Gastroesophageal sphincter (tissue), 4 donors: ENCODE measurements at regions not wholly inside any gene's neighbourhood (a gene's known extent, or its start where the extent isn't known, plus 50 kb on each side); places are given as distances from the start of the nearest gene placed in this dataset.

Experiments used
- ATAC-seq: fragments of 150-250 bp; one replicate; pipeline ENCODE4 v1.9.1; 2016; ENCODE audit warnings: mild to moderate bottlenecking, moderate library complexity
- H3K27ac ChIP-seq, 4 donors: fragments of 200-600 bp; sonication (generic) in 3 of 4; 1 replicate in 3 of 4; 2 replicates in 1 of 4; pipeline ENCODE4 v1.5.1; 2016 to 2019
- H3K27me3 ChIP-seq: fragments of 200-600 bp; sonication (generic); one replicate; pipeline ENCODE4 v1.5.1; 2019
- H3K36me3 ChIP-seq, 2 donors: fragments of 200-600 bp; sonication (generic); one replicate each; pipeline ENCODE4 v1.5.1; 2019; ENCODE audit warnings: control low read depth in 1 of 2
- H3K4me1 ChIP-seq, 3 donors: fragments of 200-600 bp; sonication (generic); 1 replicate in 2 of 3; 2 replicates in 1 of 3; pipeline ENCODE4 v1.5.1; 2016 to 2019; ENCODE audit warnings: control low read depth in 2 of 3
- H3K4me3 ChIP-seq, 2 donors: fragments of 200-600 bp; sonication (generic); one replicate each; pipeline ENCODE4 v1.5.1; 2019; ENCODE audit warnings: mild to moderate bottlenecking in 1 of 2, moderate library complexity in 1 of 2
- H3K9me3 ChIP-seq, 3 donors: fragments of 200-600 bp; sonication (generic); one replicate each; pipeline ENCODE4 v1.5.1; 2017 to 2019; ENCODE audit warnings: control low read depth in 2 of 3
- CTCF ChIP-seq, 4 experiments: fragments of 200-600 bp in 2 of 4; fragments of 450-650 bp in 2 of 4; sonication (generic) in 1 of 4; IDR thresholded peaks; one replicate each; pipeline ENCODE4 v1.5.1; 2017 to 2019; ENCODE audit warnings: antibody characterized with exemption in 4 of 4, mild to moderate bottlenecking in 2 of 4, moderate library complexity in 2 of 4
- EP300 ChIP-seq: sonication (generic); formaldehyde crosslinking; IDR thresholded peaks from one replicate; pipeline ENCODE4 v1.6.1; 2017; ENCODE audit warnings: antibody characterized with exemption, mild to moderate bottlenecking
- POLR2A ChIP-seq, 2 donors: fragments of 450-650 bp; IDR thresholded peaks; one replicate each; pipeline ENCODE4 v1.6.1; 2017; ENCODE audit warnings: antibody characterized with exemption in 2 of 2, mild to moderate bottlenecking in 2 of 2, moderate library complexity in 1 of 2
- POLR2AphosphoS5 ChIP-seq: sonication (generic); formaldehyde crosslinking; IDR thresholded peaks from one replicate; pipeline ENCODE4 v1.6.1; 2017; ENCODE audit warnings: antibody characterized with exemption
- WGBS, 2 donors: methylation state at CpG; one replicate each; pipeline ENCODE4 v1.1.5; 2018; ENCODE audit warnings: low coverage in 1 of 2; 5-methylcytosine and 5-hydroxymethylcytosine counted together

- no peak overlapping the region for H3K4me3 ChIP-seq
- WGBS, 2 donors, result 91 to 100% methylated on average over 1 of the region's 1 CpG
- H3K4me1 ChIP-seq, result no peaks in the 10 kb centered on the region
- H3K27ac ChIP-seq, result no peak overlapping the region
- TF ChIP-seq POLR2A (IDR thresholded peaks at IDR 0.05), result no peak
- no peak for TF ChIP-seq EP300
- no peak for TF ChIP-seq CTCF (IDR thresholded peaks at IDR 0.05)
- no peak for TF ChIP-seq POLR2AphosphoS5
- no peaks in the 10 kb centered on the region for H3K27me3 ChIP-seq
- H3K9me3 ChIP-seq, result peaks cover 0 to 4% (median 0%) of the 10 kb centered on the region in 3 donors
- no peaks in the 10 kb centered on the region for H3K36me3 ChIP-seq
- ATAC-seq, result no peak
Measured at GRCh38 chr10:64394744-64395143, 873.5 kb downstream of the REEP3 start.

DNA sequence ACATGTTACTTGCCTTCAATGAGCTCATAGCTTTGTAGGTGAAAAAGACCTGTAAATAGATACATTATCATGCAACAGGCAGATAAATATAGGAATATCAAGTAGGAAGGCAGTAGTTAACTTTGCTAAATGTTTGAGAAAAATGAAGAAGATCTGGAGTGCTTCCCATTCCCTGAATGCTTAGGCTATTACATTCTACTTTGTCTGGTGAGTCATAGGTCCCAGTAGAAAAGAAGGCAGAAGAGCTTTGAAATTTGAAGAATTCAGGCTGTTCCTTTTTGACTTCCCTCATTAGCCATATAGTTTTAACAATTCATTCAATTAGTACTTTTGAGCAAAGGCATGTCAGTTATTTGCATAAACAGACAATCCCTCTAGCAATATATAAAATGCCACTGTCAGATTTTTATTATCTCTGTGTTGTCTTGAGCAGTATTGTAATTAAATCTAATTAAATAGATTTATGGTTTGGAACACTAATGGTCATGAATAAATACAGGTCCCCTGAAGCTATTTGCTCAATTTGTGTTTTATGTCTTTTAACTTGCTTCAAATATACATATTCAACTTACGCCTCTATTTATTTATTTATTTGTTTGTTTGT is 875.0 kb downstream of the REEP3 start:
- H3K27me3 ChIP-seq, result no peaks in the 10 kb centered on the region
- no peak for ATAC-seq
- no peak overlapping the region for H3K4me3 ChIP-seq
- no peak overlapping the region for H3K27ac ChIP-seq
- TF ChIP-seq CTCF (IDR thresholded peaks at IDR 0.05), result no peak
- TF ChIP-seq POLR2A (IDR thresholded peaks at IDR 0.05), result no peak
- no peak for TF ChIP-seq EP300
- no peak for TF ChIP-seq POLR2AphosphoS5
- 67 to 85% methylated on average over 1 of the region's 1 CpG for WGBS, 2 donors
- H3K36me3 ChIP-seq, result no peaks in the 10 kb centered on the region
- peaks cover 0 to 8% (median 0%) of the 10 kb centered on the region in 3 donors for H3K9me3 ChIP-seq
- H3K4me1 ChIP-seq, result no peaks in the 10 kb centered on the region

- 95 to 100% methylated on average over 4 to 8 of the region's 8 CpGs for WGBS, 2 donors
- Histone ChIP-seq H3K27ac (no peak overlapping the region), H3K4me3 (no peak overlapping the region), H3K36me3 (no peaks in the 10 kb centered on the region), H3K4me1 (no peaks in the 10 kb centered on the region), H3K9me3 (peaks cover 0 to 8% (median 0%) of the 10 kb centered on the region in 3 donors), H3K27me3 (no peaks in the 10 kb centered on the region)
- no peak for ATAC-seq
- TF ChIP-seq CTCF (IDR thresholded peaks at IDR 0.05) (no peak), EP300 (no peak)
Measured at GRCh38 chr10:64397125-64397524, 875.9 kb downstream of the REEP3 start.

DNA sequence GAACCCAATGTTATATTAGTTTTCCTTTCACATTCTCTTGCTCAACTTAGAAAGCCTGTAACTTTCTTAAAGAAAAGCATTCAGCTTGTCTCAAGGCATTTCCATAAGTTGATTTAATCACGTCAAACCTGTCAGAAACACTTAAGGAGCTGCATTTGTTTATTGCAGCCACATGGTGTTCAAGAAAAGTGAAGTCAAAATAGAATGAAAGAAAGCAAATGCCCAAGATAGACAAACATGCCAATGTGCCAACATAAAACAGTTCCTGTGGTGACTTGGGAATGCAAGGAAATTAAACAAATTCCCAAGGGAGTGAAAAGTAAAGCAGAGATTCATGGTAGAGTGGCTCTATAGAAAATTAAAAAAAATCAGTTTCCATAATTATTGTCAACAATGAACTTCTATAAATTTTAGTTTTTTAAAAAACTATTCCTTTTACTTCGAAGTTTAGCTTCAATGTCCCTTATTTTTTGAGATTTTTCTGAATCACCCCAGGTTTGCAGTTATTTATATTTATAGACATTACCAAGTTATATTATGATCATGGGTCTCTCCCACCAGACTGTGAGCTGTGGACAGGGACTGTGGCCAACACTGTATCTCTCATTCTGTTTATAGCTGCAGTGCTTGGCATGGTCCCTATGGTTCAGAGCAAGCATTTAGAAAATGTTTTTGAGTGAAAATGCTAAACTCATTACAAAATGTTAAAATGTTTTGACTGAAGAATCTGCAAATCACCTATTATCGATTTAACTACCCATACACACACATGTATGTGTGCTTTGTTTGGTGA is 887.4 kb downstream of the REEP3 start:
- whole genome bisulfite sequencing, 2 donors, result 66 to 68% methylated on average over 3 of the region's 3 CpGs
- no peak overlapping the region for H3K27ac ChIP-seq
- H3K27me3 ChIP-seq, result no peaks in the 10 kb centered on the region
- H3K4me3 ChIP-seq, result no peak overlapping the region
- no peaks in the 10 kb centered on the region for H3K36me3 ChIP-seq
- no peaks in the 10 kb centered on the region for H3K9me3 ChIP-seq
- no peaks in the 10 kb centered on the region for H3K4me1 ChIP-seq
- TF ChIP-seq POLR2A (IDR thresholded peaks at IDR 0.05) (no peak), CTCF (IDR thresholded peaks at IDR 0.05) (no peak), EP300 (no peak), POLR2AphosphoS5 (no peak)
- no peak for ATAC-seq

GRCh38 chr10:64409349-64409748 is 888.1 kb downstream of the REEP3 start:
- 95 to 100% methylated on average over 1 of the region's 1 CpG for WGBS, 2 donors
- Histone ChIP-seq H3K9me3 (no peaks in the 10 kb centered on the region), H3K36me3 (no peaks in the 10 kb centered on the region), H3K27ac (no peak overlapping the region), H3K4me1 (no peaks in the 10 kb centered on the region), H3K4me3 (no peak overlapping the region), H3K27me3 (no peaks in the 10 kb centered on the region)
- no peak for ATAC-seq
- no peak for TF ChIP-seq CTCF (IDR thresholded peaks at IDR 0.05)
- no peak for TF ChIP-seq EP300
- TF ChIP-seq POLR2A (IDR thresholded peaks at IDR 0.05), result no peak
- no peak for TF ChIP-seq POLR2AphosphoS5
